ENCODE measurements at regions not wholly inside any gene's neighbourhood (a gene's known extent, or its start where the extent isn't known, plus 50 kb on each side); places are given as distances from the start of the nearest gene placed in this dataset.

- TF ChIP-seq, protein P1, sequence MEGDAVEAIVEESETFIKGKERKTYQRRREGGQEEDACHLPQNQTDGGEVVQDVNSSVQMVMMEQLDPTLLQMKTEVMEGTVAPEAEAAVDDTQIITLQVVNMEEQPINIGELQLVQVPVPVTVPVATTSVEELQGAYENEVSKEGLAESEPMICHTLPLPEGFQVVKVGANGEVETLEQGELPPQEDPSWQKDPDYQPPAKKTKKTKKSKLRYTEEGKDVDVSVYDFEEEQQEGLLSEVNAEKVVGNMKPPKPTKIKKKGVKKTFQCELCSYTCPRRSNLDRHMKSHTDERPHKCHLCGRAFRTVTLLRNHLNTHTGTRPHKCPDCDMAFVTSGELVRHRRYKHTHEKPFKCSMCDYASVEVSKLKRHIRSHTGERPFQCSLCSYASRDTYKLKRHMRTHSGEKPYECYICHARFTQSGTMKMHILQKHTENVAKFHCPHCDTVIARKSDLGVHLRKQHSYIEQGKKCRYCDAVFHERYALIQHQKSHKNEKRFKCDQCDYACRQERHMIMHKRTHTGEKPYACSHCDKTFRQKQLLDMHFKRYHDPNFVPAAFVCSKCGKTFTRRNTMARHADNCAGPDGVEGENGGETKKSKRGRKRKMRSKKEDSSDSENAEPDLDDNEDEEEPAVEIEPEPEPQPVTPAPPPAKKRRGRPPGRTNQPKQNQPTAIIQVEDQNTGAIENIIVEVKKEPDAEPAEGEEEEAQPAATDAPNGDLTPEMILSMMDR (IDR thresholded peaks at IDR 0.05; ENCODE audit: low read depth, low read length): no peak
- no peak for TF ChIP-seq EZH2phosphoT487 (IDR thresholded peaks at IDR 0.05; ENCODE audit: low read depth)
Observed at GRCh38 chr7:42750172-42750571, 161.7 kb downstream of the C7orf25 start.
